HepG2 (cell line): ENCODE measurements at regions not wholly inside any gene's neighbourhood (a gene's known extent, or its start where the extent isn't known, plus 50 kb on each side); places are given as distances from the start of the nearest gene placed in this dataset.

Experiments
- ATAC-seq: fragments of 200-7000 bp; cut with Tn5 transposase; 3 replicates; pipeline ENCODE4 v1.9.1; 2020; ENCODE audit warnings: mild to moderate bottlenecking, moderate library complexity
- BruUV-seq: library from RNA; stranded (reverse); fragments of 400-500 nt; replicated peaks from 2 replicates; lab custom pipeline; 2021; lab: Mats Ljungman, UMichigan
- CTCF ChIA-PET: fragments of 300-600 bp; formaldehyde crosslinking; extraction: SDS; loops from one replicate; lab custom pipeline; 2021; ENCODE audit warnings: low total read pairs, inconsistent platforms, low intra/inter-chr PET ratio; lab: Yijun Ruan, JAX
- POLR2A ChIA-PET: fragments of 350-600 bp; sonication (Branson Sonifier 250); formaldehyde crosslinking; loops from one replicate; lab custom pipeline; 2020; ENCODE audit warnings: antibody characterized with exemption, inconsistent platforms; lab: Yijun Ruan, JAX
- DNase-seq: peaks from one replicate; pipeline ENCODE4 v3.0.0-alpha.2; 2015; ENCODE audit warnings: low spot score
- FAIRE-seq: peaks from 3 replicates; lab custom pipeline; 2011; peaks lifted over from hg19 to GRCh38; lab: Jason Lieb, UNC
- H2AFZ ChIP-seq: one replicate; pipeline ENCODE4 v1.6.1; 2011; ENCODE audit warnings: low read length, inconsistent platforms
- H3K27ac ChIP-seq: fragments of 300-600 bp; 3 replicates; pipeline ENCODE4 v1.8.0; 2011; ENCODE audit warnings: mixed run types, mild to moderate bottlenecking, mixed read lengths, low read length, inconsistent platforms; ENCODE audit not compliant: insufficient read depth; ENCODE audit errors: extremely low read length
- H3K27me3 ChIP-seq, 2 experiments: fragments of 200-600 bp in 1 of 2; 2 replicates in 1 of 2; 3 replicates in 1 of 2; pipeline versions ENCODE4 v1.6.0 to v1.8.0; 2011; ENCODE audit warnings: low read length in 2 of 2, mild to moderate bottlenecking in 2 of 2, moderate library complexity in 2 of 2, inconsistent platforms in 1 of 2; ENCODE audit not compliant: insufficient read depth in 2 of 2, control insufficient read depth in 1 of 2
- H3K36me3 ChIP-seq, 2 experiments: fragments of 200-600 bp in 1 of 2; replicated peaks in 1 of 2; 2 replicates in 1 of 2; 3 replicates in 1 of 2; pipeline versions ENCODE4 v1.5.1 to v1.8.0; 2011; ENCODE audit warnings: low read length in 2 of 2, inconsistent platforms in 1 of 2; ENCODE audit not compliant: insufficient read depth in 2 of 2, control insufficient read depth in 1 of 2
- H3K4me1 ChIP-seq: 2 replicates; pipeline ENCODE4 v1.5.1; 2012; ENCODE audit warnings: low read length, inconsistent platforms; ENCODE audit not compliant: insufficient read depth
- H3K4me2 ChIP-seq: 2 replicates; pipeline ENCODE4 v1.6.0; 2011; ENCODE audit warnings: low read depth, low read length, inconsistent platforms
- H3K4me3 ChIP-seq, 3 experiments: fragments of 200-600 bp in 1 of 3; sonication (generic), shearing (Covaris generic) in 1 of 3; replicated peaks in 1 of 3; 2 replicates each; pipeline ENCODE4 v1.5.1; 2011 to 2016; ENCODE audit warnings: low read length in 3 of 3, inconsistent platforms in 2 of 3, low read depth in 2 of 3, mild to moderate bottlenecking in 2 of 3, control low read depth in 1 of 3, mixed read lengths in 1 of 3; ENCODE audit not compliant: insufficient read depth in 1 of 3
- H3K79me2 ChIP-seq: one replicate; pipeline ENCODE4 v1.6.1; 2011; ENCODE audit warnings: low read length, inconsistent platforms; ENCODE audit not compliant: insufficient read depth
- H3K9ac ChIP-seq: 2 replicates; pipeline ENCODE4 v1.6.0; 2011; ENCODE audit warnings: mild to moderate bottlenecking, low read depth, low read length, inconsistent platforms; ENCODE audit not compliant: insufficient read depth
- H3K9me3 ChIP-seq: 2 replicates; pipeline ENCODE4 v1.5.1; 2012; ENCODE audit warnings: mild to moderate bottlenecking, low read length
- H4K20me1 ChIP-seq: 2 replicates; pipeline ENCODE4 v1.6.0; 2011; ENCODE audit warnings: inconsistent platforms, mild to moderate bottlenecking, low read length, moderate library complexity; ENCODE audit not compliant: insufficient read depth
- CCAR2 ChIP-seq: fragments of 200-400 bp; formaldehyde crosslinking; optimal IDR thresholded peaks from 2 replicates; pipeline ENCODE3; 2018; ENCODE audit warnings: low read depth, mild to moderate bottlenecking, low read length, moderate library complexity
- FOXO4 ChIP-seq: sonication (generic); formaldehyde crosslinking; conservative IDR thresholded peaks from 2 replicates; pipeline ENCODE4 v1.8.1; 2023; ENCODE audit warnings: missing genetic modification reagents
- LRRFIP1 ChIP-seq: sonication (generic); formaldehyde crosslinking; conservative IDR thresholded peaks from 2 replicates; pipeline ENCODE4 v1.4.0; 2020; ENCODE audit warnings: missing genetic modification reagents
- NR0B2 ChIP-seq: sonication (generic); formaldehyde crosslinking; IDR thresholded peaks from 2 replicates; pipeline ENCODE4 v1.4.0; 2020; ENCODE audit warnings: mild to moderate bottlenecking, missing genetic modification reagents
- RORA ChIP-seq: sonication (generic); formaldehyde crosslinking; IDR thresholded peaks from 2 replicates; pipeline ENCODE4 v1.5.0; 2020; ENCODE audit warnings: mild to moderate bottlenecking, missing genetic modification reagents, moderate library complexity
- SKI ChIP-seq: fragments of 450-650 bp; IDR thresholded peaks from one replicate; pipeline ENCODE4 v1.6.1; 2018; ENCODE audit warnings: mild to moderate bottlenecking; ENCODE audit not compliant: partially characterized antibody
- SOX6 ChIP-seq, 2 experiments: fragments of 450-650 bp in 1 of 2; sonication (generic) in 1 of 2; formaldehyde crosslinking in 1 of 2; IDR thresholded peaks; 2 replicates each; pipeline versions ENCODE4 v1.4.0 to v1.6.1; 2017 to 2020; ENCODE audit warnings: antibody characterized with exemption in 1 of 2, mild to moderate bottlenecking in 1 of 2, missing genetic modification reagents in 1 of 2
- STAT5B ChIP-seq: sonication (generic); formaldehyde crosslinking; IDR thresholded peaks from 2 replicates; pipeline ENCODE4 v1.4.0; 2020; ENCODE audit warnings: missing genetic modification reagents
- TCF7L2 ChIP-seq: IDR thresholded peaks from 2 replicates; pipeline ENCODE4 v1.6.1; 2011; ENCODE audit warnings: mild to moderate bottlenecking, low read depth, low read length, moderate library complexity
- ZBTB7B ChIP-seq: sonication (generic); formaldehyde crosslinking; IDR thresholded peaks from 2 replicates; pipeline ENCODE4 v1.4.0; 2020; ENCODE audit warnings: missing genetic modification reagents
- ZFP62 ChIP-seq: sonication (generic); formaldehyde crosslinking; IDR thresholded peaks from 2 replicates; pipeline ENCODE4 v1.4.0; 2020; ENCODE audit warnings: missing genetic modification reagents
- ZNF230 ChIP-seq: sonication (generic); formaldehyde crosslinking; IDR thresholded peaks from 2 replicates; pipeline ENCODE4 v1.4.0; 2020; ENCODE audit warnings: mild to moderate bottlenecking, missing genetic modification reagents
- ZNF550 ChIP-seq: sonication (generic); formaldehyde crosslinking; IDR thresholded peaks from 2 replicates; pipeline ENCODE4 v1.4.0; 2020; ENCODE audit warnings: mild to moderate bottlenecking, missing genetic modification reagents, borderline replicate concordance
- ZNF749 ChIP-seq: sonication (generic); formaldehyde crosslinking; IDR thresholded peaks from 2 replicates; pipeline ENCODE4 v1.8.0; 2022; ENCODE audit warnings: mild to moderate bottlenecking, missing genetic modification reagents, moderate library complexity, borderline replicate concordance
- ZNF766 ChIP-seq: sonication (generic); formaldehyde crosslinking; IDR thresholded peaks from 2 replicates; pipeline ENCODE4 v1.5.0; 2020; ENCODE audit warnings: missing genetic modification reagents, borderline replicate concordance
- WGBS: methylation state at CpG from one replicate; pipeline ENCODE4 v1.1.6; 2017; ENCODE audit warnings: low lambda C conversion rate; 5-methylcytosine and 5-hydroxymethylcytosine counted together
- in situ Hi-C: cut with HindIII; loops from 2 replicates; pipeline ENCODE4 v1.10.0; 2017; ENCODE audit warnings: low pct_unique_long_range_greater_than_20kb; ENCODE audit not compliant: extremely low pct_ligation_motif_present
- intact Hi-C: fragments of 100-400 bp; cut with micrococcal nuclease; formaldehyde crosslinking; loops from one replicate; pipeline ENCODE4 v1.10.0; 2022; ENCODE audit not compliant: unreplicated experiment

GRCh38 chr10:10044922-10045764 lies 972.5 kb upstream of the CELF2 start:
- Histone ChIP-seq H3K79me2 (no peaks in the 10 kb centered on the region), H3K27me3 (no peaks in the 10 kb centered on the region), H3K36me3 (no peaks in the 10 kb centered on the region), H3K9ac (no peak overlapping the region), H3K4me3 (no peak overlapping the region), H3K9me3 (peaks cover 96% of the 10 kb centered on the region), H3K27ac (no peak overlapping the region), H2AFZ (no peak overlapping the region), H3K4me1 (no peaks in the 10 kb centered on the region), H4K20me1 (no peaks in the 10 kb centered on the region), H3K4me2 (no peak overlapping the region)
- no peak for TF ChIP-seq TCF7L2
- no peak for TF ChIP-seq SKI
- TF ChIP-seq LRRFIP1 (CRISPR knock-in tag), result no peak
- POLR2A ChIA-PET, result no interaction called here
- BruUV-seq, result no TSS peak
- DNase-seq, result no peak
- no peak for ATAC-seq
- 35% methylated on average over 4 of the region's 4 CpGs for WGBS
- no peak for FAIRE-seq
- in situ Hi-C loops (no loop called here), intact Hi-C loops (no loop called here)
- CTCF ChIA-PET, result no interaction called here

GRCh38 chr10:10045765-10046028 lies 972.0 kb upstream of the CELF2 start:
- Histone ChIP-seq H3K27ac (no peak overlapping the region), H3K4me1 (no peaks in the 10 kb centered on the region), H4K20me1 (no peaks in the 10 kb centered on the region), H3K4me2 (no peak overlapping the region), H3K4me3 (no peak overlapping the region), H3K79me2 (no peaks in the 10 kb centered on the region), H3K36me3 (no peaks in the 10 kb centered on the region), H3K9me3 (peaks cover 96% of the 10 kb centered on the region), H2AFZ (no peak overlapping the region), H3K9ac (no peak overlapping the region), H3K27me3 (no peaks in the 10 kb centered on the region)
- FAIRE-seq (no peak), ATAC-seq (no peak), DNase-seq (no peak)
- POLR2A ChIA-PET, result no interaction called here
- intact Hi-C loops, result no loop called here
- 0% methylated on average over 2 of the region's 2 CpGs for WGBS
- no TSS peak for BruUV-seq
- in situ Hi-C loops, result no loop called here
- CTCF ChIA-PET, result no interaction called here
- TF ChIP-seq ZFP62 (CRISPR knock-in tag) (no peak), ZBTB7B (CRISPR knock-in tag) (no peak), ZNF550 (no peak), SOX6 (IDR thresholded peaks at IDR 0.05) (no peak), SOX6 (CRISPR knock-in tag; IDR thresholded peaks at IDR 0.05) (no peak), CCAR2 (no peak), ZNF749 (no peak), NR0B2 (no peak), ZNF766 (CRISPR knock-in tag) (no peak), STAT5B (CRISPR knock-in tag) (no peak), RORA (no peak), FOXO4 (no peak), ZNF230 (no peak)
